Uterus (tissue), 3 donors: ENCODE measurements at regions not wholly inside any gene's neighbourhood (a gene's known extent, or its start where the extent isn't known, plus 50 kb on each side); places are given as distances from the start of the nearest gene placed in this dataset.

ENCODE experiments used
- DNase-seq, 2 donors: peaks; one replicate each; pipeline ENCODE4 v3.0.0-alpha.2; 2019 to 2020
- H3K27ac ChIP-seq, 2 donors: fragments of 200-600 bp; sonication (generic); 1 replicate in 1 of 2; 2 replicates in 1 of 2; pipeline ENCODE4 v1.5.1; 2016 to 2018
- H3K27me3 ChIP-seq, 2 donors: fragments of 200-600 bp; sonication (generic); one replicate each; pipeline ENCODE4 v1.5.1; 2018 to 2019; ENCODE audit warnings: control low read depth in 1 of 2
- H3K36me3 ChIP-seq, 2 donors: fragments of 200-600 bp; sonication (generic); one replicate each; pipeline ENCODE4 v1.5.1; 2019; ENCODE audit warnings: control low read depth in 1 of 2
- H3K4me1 ChIP-seq, 2 donors: fragments of 200-600 bp; sonication (generic); one replicate each; pipeline ENCODE4 v1.5.1; 2018 to 2019; ENCODE audit warnings: control low read depth in 1 of 2
- H3K4me3 ChIP-seq, 2 donors: fragments of 200-600 bp; sonication (generic); 1 replicate in 1 of 2; 2 replicates in 1 of 2; pipeline ENCODE4 v1.5.1; 2018 to 2019; ENCODE audit warnings: mild to moderate bottlenecking in 1 of 2
- H3K9me3 ChIP-seq, 2 donors: fragments of 200-600 bp; sonication (generic); one replicate each; pipeline ENCODE4 v1.5.1; 2019; ENCODE audit warnings: control low read depth in 1 of 2
- POLR2A ChIP-seq, 2 donors: fragments of 450-650 bp; IDR thresholded peaks; one replicate each; pipeline ENCODE4 v1.6.1; 2016; ENCODE audit warnings: antibody characterized with exemption in 2 of 2, mild to moderate bottlenecking in 1 of 2, moderate library complexity in 1 of 2
- intact Hi-C: fragments of 100-400 bp; cut with DNase I; formaldehyde crosslinking; loops from one replicate; pipeline ENCODE4 v1.15.1; 2023; ENCODE audit warnings: low total_unique reads
- TF ChIP-seq, protein P1 (sequence below), 4 experiments: fragments of 200-600 bp in 2 of 4; fragments of 450-650 bp in 2 of 4; sonication (generic) in 2 of 4; IDR thresholded peaks; one replicate each; pipeline ENCODE4 v1.5.1; 2016 to 2019; ENCODE audit warnings: antibody characterized with exemption in 4 of 4, mild to moderate bottlenecking in 2 of 4, moderate library complexity in 1 of 4
- donor health status: DM: yes; HTN: yes; CAD: no.

GRCh38 chr1:29498126-29499103 lies 262.1 kb downstream of the PTPRU start:
- no peaks in the 10 kb centered on the region for H3K4me1 ChIP-seq
- no peaks in the 10 kb centered on the region for H3K9me3 ChIP-seq
- H3K4me3 ChIP-seq, result no peak overlapping the region
- DNase-seq, result no peak
- no peaks in the 10 kb centered on the region for H3K36me3 ChIP-seq
- intact Hi-C loops, result no loop called here
- no peak overlapping the region for H3K27ac ChIP-seq
- TF ChIP-seq, protein P1, sequence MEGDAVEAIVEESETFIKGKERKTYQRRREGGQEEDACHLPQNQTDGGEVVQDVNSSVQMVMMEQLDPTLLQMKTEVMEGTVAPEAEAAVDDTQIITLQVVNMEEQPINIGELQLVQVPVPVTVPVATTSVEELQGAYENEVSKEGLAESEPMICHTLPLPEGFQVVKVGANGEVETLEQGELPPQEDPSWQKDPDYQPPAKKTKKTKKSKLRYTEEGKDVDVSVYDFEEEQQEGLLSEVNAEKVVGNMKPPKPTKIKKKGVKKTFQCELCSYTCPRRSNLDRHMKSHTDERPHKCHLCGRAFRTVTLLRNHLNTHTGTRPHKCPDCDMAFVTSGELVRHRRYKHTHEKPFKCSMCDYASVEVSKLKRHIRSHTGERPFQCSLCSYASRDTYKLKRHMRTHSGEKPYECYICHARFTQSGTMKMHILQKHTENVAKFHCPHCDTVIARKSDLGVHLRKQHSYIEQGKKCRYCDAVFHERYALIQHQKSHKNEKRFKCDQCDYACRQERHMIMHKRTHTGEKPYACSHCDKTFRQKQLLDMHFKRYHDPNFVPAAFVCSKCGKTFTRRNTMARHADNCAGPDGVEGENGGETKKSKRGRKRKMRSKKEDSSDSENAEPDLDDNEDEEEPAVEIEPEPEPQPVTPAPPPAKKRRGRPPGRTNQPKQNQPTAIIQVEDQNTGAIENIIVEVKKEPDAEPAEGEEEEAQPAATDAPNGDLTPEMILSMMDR (IDR thresholded peaks at IDR 0.05), result no peak
- no peak for TF ChIP-seq POLR2A (IDR thresholded peaks at IDR 0.05)
- H3K27me3 ChIP-seq, result no peaks in the 10 kb centered on the region

- no peaks in the 10 kb centered on the region for H3K36me3 ChIP-seq
- TF ChIP-seq, protein P1 (IDR thresholded peaks at IDR 0.05), result no peak
- intact Hi-C loops, result no loop called here
Observed at GRCh38 chr1:29497395-29498125, 261.2 kb downstream of the PTPRU start.

DNA sequence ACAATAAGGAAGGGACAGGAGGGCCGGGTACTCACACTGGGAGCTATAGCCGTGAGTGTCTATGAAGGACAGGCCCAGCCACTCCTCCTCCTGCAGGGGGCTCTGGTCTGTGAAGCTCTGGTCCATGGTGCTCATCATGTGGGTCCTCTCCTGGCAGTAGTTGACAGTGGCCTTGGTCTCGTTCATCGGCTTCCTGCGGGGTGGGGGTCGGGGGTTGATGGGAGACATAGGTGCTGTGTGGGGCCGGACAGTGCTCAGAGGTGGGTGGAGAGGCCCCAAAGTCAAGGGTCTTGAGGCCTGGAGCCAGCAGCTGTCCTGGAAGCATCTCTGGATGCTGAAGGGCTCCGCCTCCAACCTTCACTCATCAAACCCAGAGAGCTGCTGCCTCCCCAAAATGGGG lies 260.4 kb downstream of the PTPRU start:
- Histone ChIP-seq H3K9me3 (no peaks in the 10 kb centered on the region), H3K27ac (no peak overlapping the region), H3K4me3 (no peak overlapping the region), H3K4me1 (no peaks in the 10 kb centered on the region), H3K36me3 (no peaks in the 10 kb centered on the region), H3K27me3 (no peaks in the 10 kb centered on the region)
- no peak for TF ChIP-seq POLR2A (IDR thresholded peaks at IDR 0.05)
- TF ChIP-seq, protein P1 (IDR thresholded peaks at IDR 0.05), result no peak
- no peak for DNase-seq
- intact Hi-C loops, result no loop called here

More at GRCh38 chr1:29497395-29498125, 261.2 kb downstream of the PTPRU start:
- no peak for DNase-seq
- no peak overlapping the region for H3K4me3 ChIP-seq
- no peak overlapping the region for H3K27ac ChIP-seq
- H3K27me3 ChIP-seq, result no peaks in the 10 kb centered on the region
- no peaks in the 10 kb centered on the region for H3K4me1 ChIP-seq
- no peaks in the 10 kb centered on the region for H3K9me3 ChIP-seq

DNA sequence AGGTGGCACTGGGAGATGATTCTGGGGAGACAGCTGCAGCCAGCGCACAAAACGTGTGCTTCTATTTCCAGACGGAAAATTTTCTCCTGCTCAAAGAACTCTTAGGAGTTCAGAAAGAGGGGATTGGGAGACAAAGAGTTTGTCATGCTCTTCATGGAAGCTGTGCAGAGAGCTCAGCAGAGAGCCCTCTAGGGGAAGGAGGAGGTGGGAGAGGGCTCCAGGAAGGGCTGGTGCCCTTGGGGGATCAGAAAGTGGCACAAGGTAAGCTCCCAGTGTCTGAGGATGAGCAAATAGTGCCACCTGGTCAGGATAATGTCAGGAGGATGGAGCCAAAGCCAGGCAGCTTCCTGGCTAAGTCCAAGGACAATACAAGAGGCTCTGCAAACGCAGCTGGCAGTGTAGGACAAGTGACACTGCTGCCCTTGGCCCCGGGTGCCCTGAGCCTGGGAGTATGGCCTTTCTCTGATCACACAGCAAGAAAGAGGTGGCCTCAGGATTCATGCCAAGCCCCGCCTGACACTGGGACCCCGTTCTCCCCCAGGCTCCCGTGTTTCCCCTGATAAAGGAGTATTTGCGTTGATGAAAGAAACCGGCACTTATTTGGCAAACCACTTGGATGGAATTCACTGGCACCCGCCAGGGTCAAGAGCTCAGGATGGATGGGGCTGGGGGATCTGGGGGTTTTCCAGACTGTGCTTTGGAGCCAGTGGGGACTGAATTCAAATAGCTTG lies 254.0 kb downstream of the PTPRU start:
- DNase-seq, result no peak
- Histone ChIP-seq H3K9me3 (no peaks in the 10 kb centered on the region), H3K27ac (no peak overlapping the region), H3K27me3 (no peaks in the 10 kb centered on the region), H3K36me3 (no peaks in the 10 kb centered on the region), H3K4me1 (no peaks in the 10 kb centered on the region), H3K4me3 (no peak overlapping the region)
- no peak for TF ChIP-seq POLR2A (IDR thresholded peaks at IDR 0.05)
- TF ChIP-seq, protein P1 (IDR thresholded peaks at IDR 0.05), result no peak
- intact Hi-C loops, result no loop called here
